ENCODE measurements at regions not wholly inside any gene's neighbourhood (a gene's known extent, or its start where the extent isn't known, plus 50 kb on each side); places are given as distances from the start of the nearest gene placed in this dataset.
A peak's percentile ranks its signal among the peaks of the same experiment; 100 is the strongest.
"Not testable (repeated sequence)": the region's sequence is repeated elsewhere in the genome, so short reads cannot be mapped to it uniquely, and the experiment has no call there.

- not testable (repeated sequence) for H3K4me3 ChIP-seq (ENCODE audit: low read depth, low read length); DNase-seq (ENCODE audit: low read depth)
- TF ChIP-seq CTCF (conservative IDR thresholded peaks at IDR 0.05; ENCODE audit: low read depth, low read length) = peak; percentile 47
These were observed 296.6 kb downstream of the ZNF37A start for GRCh38 chr10:38390725-38391124.

- H3K4me3 ChIP-seq (ENCODE audit: low read depth, low read length); DNase-seq (ENCODE audit: low read depth): not testable (repeated sequence)
These were observed 301.3 kb downstream of the ZNF37A start for GRCh38 chr10:38395465-38395864.

GRCh38 chr10:38396178-38396954, 302.2 kb downstream of the ZNF37A start:
- H3K4me3 ChIP-seq (ENCODE audit: low read depth, low read length) = not testable (repeated sequence)

GRCh38 chr10:38401565-38401964, 307.4 kb downstream of the ZNF37A start:
- peak overlapping the region; percentile 74 for H3K4me3 ChIP-seq (ENCODE audit: low read depth, low read length)

More at GRCh38 chr10:38396178-38396954, 302.2 kb downstream of the ZNF37A start:
- DNase-seq (ENCODE audit: low read depth) = not testable (repeated sequence)

GRCh38 chr10:38402442-38403346, 308.6 kb downstream of the ZNF37A start:
- peak; percentile 58 for DNase-seq (ENCODE audit: low read depth)
- peak overlapping the region; percentile 74 for H3K4me3 ChIP-seq (ENCODE audit: low read depth, low read length)

More at GRCh38 chr10:38401565-38401964, 307.4 kb downstream of the ZNF37A start:
- not testable (repeated sequence) for DNase-seq (ENCODE audit: low read depth)

- not testable (repeated sequence) for DNase-seq (ENCODE audit: low read depth)
- peak overlapping the region; percentile 61 for H3K4me3 ChIP-seq (ENCODE audit: low read depth, low read length)
These were observed 309.4 kb downstream of the ZNF37A start for GRCh38 chr10:38403347-38404117.

GRCh38 chr10:38423634-38424033, 329.5 kb downstream of the ZNF37A start:
- not testable (repeated sequence) for H3K4me3 ChIP-seq (ENCODE audit: low read depth, low read length); DNase-seq (ENCODE audit: low read depth)

GRCh38 chr10:38430242-38430641, 336.1 kb downstream of the ZNF37A start:
- not testable (repeated sequence) for DNase-seq (ENCODE audit: low read depth); H3K4me3 ChIP-seq (ENCODE audit: low read depth, low read length)

- not testable (repeated sequence) for H3K4me3 ChIP-seq (ENCODE audit: low read depth, low read length); DNase-seq (ENCODE audit: low read depth)
These were observed 343.2 kb downstream of the ZNF37A start for GRCh38 chr10:38437359-38437758.

GRCh38 chr10:38448614-38449355, 354.6 kb downstream of the ZNF37A start:
- not testable (repeated sequence) for DNase-seq (ENCODE audit: low read depth); H3K4me3 ChIP-seq (ENCODE audit: low read depth, low read length)

- not testable (repeated sequence) for H3K4me3 ChIP-seq (ENCODE audit: low read depth, low read length)
These were observed 355.5 kb downstream of the ZNF37A start for GRCh38 chr10:38449618-38450017.

GRCh38 chr10:38450372-38451057, 356.4 kb downstream of the ZNF37A start:
- not testable (repeated sequence) for DNase-seq (ENCODE audit: low read depth); H3K4me3 ChIP-seq (ENCODE audit: low read depth, low read length)

More at GRCh38 chr10:38449618-38450017, 355.5 kb downstream of the ZNF37A start:
- not testable (repeated sequence) for DNase-seq (ENCODE audit: low read depth)

GRCh38 chr10:38451306-38451967, 357.3 kb downstream of the ZNF37A start:
- DNase-seq (ENCODE audit: low read depth); H3K4me3 ChIP-seq (ENCODE audit: low read depth, low read length): not testable (repeated sequence)

All from epithelial cell of proximal tubule (primary cell).